ENCODE measurements at regions not wholly inside any gene's neighbourhood (a gene's known extent, or its start where the extent isn't known, plus 50 kb on each side); places are given as distances from the start of the nearest gene placed in this dataset.
"Not testable (repeated sequence)": the region's sequence is repeated elsewhere in the genome, so short reads cannot be mapped to it uniquely, and the experiment has no call there.

- H3K79me2 ChIP-seq (ENCODE audit: low read length); H3K36me3 ChIP-seq (ENCODE audit: insufficient read depth, low read length); H4K20me1 ChIP-seq (ENCODE audit: insufficient read depth, low read depth, low read length); H3K27me3 ChIP-seq (ENCODE audit: low read length); H3K9me3 ChIP-seq (ENCODE audit: low read length); H3K9me2 ChIP-seq (replicated peaks; ENCODE audit: insufficient read depth, low read length): not testable (repeated sequence)
- peak; percentile 74 for DNase-seq
- Histone ChIP-seq H3K4me3 (ENCODE audit: low read length) (peak overlapping the region; percentile 54), H3K4me1 (ENCODE audit: low read length) (peaks cover 47% of the 10 kb centered on the region), H3K4me2 (ENCODE audit: low read depth, low read length, poor library complexity, severe bottlenecking) (peak overlapping the region; percentile 73), H2AFZ (ENCODE audit: low read length) (peak overlapping the region; percentile 79; the same call in 1 of the 2 replicates), H3K27ac (ENCODE audit: low read length) (peak overlapping the region; percentile 85), H3K9ac (ENCODE audit: low read length) (peak overlapping the region; percentile 58)
These were observed 104.7 kb upstream of the EPB41L4A start for GRCh38 chr5:112523674-112524263.

DNA sequence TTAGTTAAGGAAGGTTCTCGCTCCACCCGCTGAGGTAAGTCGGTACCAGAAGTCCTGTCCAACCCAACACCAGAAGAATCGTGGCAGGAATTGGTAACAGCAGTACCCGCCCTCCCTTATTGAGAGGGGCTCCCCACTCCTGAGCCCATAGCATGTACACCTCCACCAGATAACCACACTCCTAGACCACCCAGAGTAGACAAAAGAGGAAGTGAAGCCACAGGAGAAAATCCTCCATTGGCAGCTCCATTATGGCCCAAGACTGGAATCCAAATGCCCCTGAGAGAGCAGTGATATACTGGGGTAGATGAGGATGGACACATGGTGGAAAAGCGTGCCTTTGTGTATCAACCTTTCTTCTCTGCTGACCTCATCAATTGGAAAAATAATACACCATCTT is 106.1 kb upstream of the EPB41L4A start:
- H3K36me3 ChIP-seq (ENCODE audit: insufficient read depth, low read length) = no peaks in the 10 kb centered on the region
- no peak overlapping the region for H3K4me2 ChIP-seq (ENCODE audit: low read depth, low read length, poor library complexity, severe bottlenecking)
- peaks cover 47% of the 10 kb centered on the region for H3K4me1 ChIP-seq (ENCODE audit: low read length)
- H3K27me3 ChIP-seq (ENCODE audit: low read length) = no peaks in the 10 kb centered on the region
- no peak overlapping the region for H2AFZ ChIP-seq (ENCODE audit: low read length)
- no peak for DNase-seq
- H3K4me3 ChIP-seq (ENCODE audit: low read length) = no peak overlapping the region
- no peaks in the 10 kb centered on the region for H3K9me3 ChIP-seq (ENCODE audit: low read length)
- H3K79me2 ChIP-seq (ENCODE audit: low read length) = no peaks in the 10 kb centered on the region
- no peak overlapping the region for H3K9ac ChIP-seq (ENCODE audit: low read length)
- H3K27ac ChIP-seq (ENCODE audit: low read length) = no peak overlapping the region
- no peaks in the 10 kb centered on the region for H4K20me1 ChIP-seq (ENCODE audit: insufficient read depth, low read depth, low read length)
- H3K9me2 ChIP-seq (replicated peaks; ENCODE audit: insufficient read depth, low read length) = no peaks in the 10 kb centered on the region

GRCh38 chr5:112528928-112529327 is 109.9 kb upstream of the EPB41L4A start:
- no peak overlapping the region for H3K4me2 ChIP-seq (ENCODE audit: low read depth, low read length, poor library complexity, severe bottlenecking)
- H3K79me2 ChIP-seq (ENCODE audit: low read length) = no peaks in the 10 kb centered on the region
- no peak overlapping the region for H3K27ac ChIP-seq (ENCODE audit: low read length)
- no peaks in the 10 kb centered on the region for H3K9me2 ChIP-seq (replicated peaks; ENCODE audit: insufficient read depth, low read length)
- H3K4me1 ChIP-seq (ENCODE audit: low read length) = peaks cover 31% of the 10 kb centered on the region
- no peak for DNase-seq
- H3K9me3 ChIP-seq (ENCODE audit: low read length) = no peaks in the 10 kb centered on the region
- H2AFZ ChIP-seq (ENCODE audit: low read length) = no peak overlapping the region
- no peak overlapping the region for H3K9ac ChIP-seq (ENCODE audit: low read length)
- no peak overlapping the region for H3K4me3 ChIP-seq (ENCODE audit: low read length)
- H3K27me3 ChIP-seq (ENCODE audit: low read length) = no peaks in the 10 kb centered on the region
- H4K20me1 ChIP-seq (ENCODE audit: insufficient read depth, low read depth, low read length) = no peaks in the 10 kb centered on the region
- no peaks in the 10 kb centered on the region for H3K36me3 ChIP-seq (ENCODE audit: insufficient read depth, low read length)

- H3K4me1 ChIP-seq (ENCODE audit: low read length) = peaks cover 31% of the 10 kb centered on the region
- no peak overlapping the region for H3K27ac ChIP-seq (ENCODE audit: low read length)
- no peaks in the 10 kb centered on the region for H3K27me3 ChIP-seq (ENCODE audit: low read length)
These were observed 110.4 kb upstream of the EPB41L4A start for GRCh38 chr5:112529525-112529924.

DNA sequence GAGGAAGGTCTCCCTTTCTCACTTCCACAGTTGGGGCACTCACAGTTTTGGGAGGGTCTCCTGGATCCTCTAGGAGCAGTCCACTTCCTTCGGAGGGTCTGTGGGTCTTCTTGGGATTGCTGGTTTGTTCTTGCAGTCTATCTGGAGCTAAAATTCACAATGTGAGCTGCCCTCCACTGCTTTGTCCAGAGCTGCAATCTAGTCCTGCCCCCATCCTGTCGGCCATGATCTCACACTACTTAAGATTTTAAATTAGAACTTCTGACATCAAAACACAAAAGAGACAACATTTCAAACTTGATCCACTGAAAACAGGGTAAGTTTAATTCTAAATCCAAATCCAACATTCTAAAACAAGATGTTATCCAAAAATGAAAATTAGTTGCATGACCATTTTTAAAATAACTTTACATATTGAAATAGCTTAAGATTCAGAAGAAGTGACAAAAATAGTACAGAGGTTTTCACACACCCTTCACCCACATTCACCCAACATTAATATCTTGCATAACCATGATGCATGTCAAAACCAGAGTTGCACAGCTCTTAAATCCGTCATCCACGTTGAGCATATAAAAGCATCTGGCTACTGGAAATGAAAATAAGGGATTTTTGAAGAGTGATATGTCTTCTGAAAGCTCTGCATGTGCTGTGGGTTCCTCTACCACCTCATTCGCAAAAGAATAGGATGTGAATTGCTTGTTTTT is 113.7 kb upstream of the EPB41L4A start:
- H2AFZ ChIP-seq (ENCODE audit: low read length) = peak overlapping the region; percentile 57; the same call in 1 of the 2 replicates
- H3K36me3 ChIP-seq (ENCODE audit: insufficient read depth, low read length) = no peaks in the 10 kb centered on the region
- H3K4me2 ChIP-seq (ENCODE audit: low read depth, low read length, poor library complexity, severe bottlenecking) = peak overlapping the region; percentile 47
- H3K9me3 ChIP-seq (ENCODE audit: low read length) = no peaks in the 10 kb centered on the region
- no peaks in the 10 kb centered on the region for H3K79me2 ChIP-seq (ENCODE audit: low read length)
- H4K20me1 ChIP-seq (ENCODE audit: insufficient read depth, low read depth, low read length) = no peaks in the 10 kb centered on the region
- no peak overlapping the region for H3K9ac ChIP-seq (ENCODE audit: low read length)
- no peak for DNase-seq
- H3K9me2 ChIP-seq (replicated peaks; ENCODE audit: insufficient read depth, low read length) = no peaks in the 10 kb centered on the region
- H3K27ac ChIP-seq (ENCODE audit: low read length) = no peak overlapping the region
- H3K4me1 ChIP-seq (ENCODE audit: low read length) = peaks cover 27% of the 10 kb centered on the region
- H3K4me3 ChIP-seq (ENCODE audit: low read length) = no peak overlapping the region
- H3K27me3 ChIP-seq (ENCODE audit: low read length) = no peaks in the 10 kb centered on the region

More at GRCh38 chr5:112529525-112529924, 110.4 kb upstream of the EPB41L4A start:
- peak; percentile 63 for DNase-seq
- H4K20me1 ChIP-seq (ENCODE audit: insufficient read depth, low read depth, low read length) = no peaks in the 10 kb centered on the region
- H3K9me2 ChIP-seq (replicated peaks; ENCODE audit: insufficient read depth, low read length) = no peaks in the 10 kb centered on the region
- no peak overlapping the region for H3K9ac ChIP-seq (ENCODE audit: low read length)
- H3K79me2 ChIP-seq (ENCODE audit: low read length) = no peaks in the 10 kb centered on the region
- H3K4me2 ChIP-seq (ENCODE audit: low read depth, low read length, poor library complexity, severe bottlenecking) = no peak overlapping the region
- no peak overlapping the region for H3K4me3 ChIP-seq (ENCODE audit: low read length)
- H3K36me3 ChIP-seq (ENCODE audit: insufficient read depth, low read length) = no peaks in the 10 kb centered on the region
- H3K9me3 ChIP-seq (ENCODE audit: low read length) = no peaks in the 10 kb centered on the region
- no peak overlapping the region for H2AFZ ChIP-seq (ENCODE audit: low read length)

DNA sequence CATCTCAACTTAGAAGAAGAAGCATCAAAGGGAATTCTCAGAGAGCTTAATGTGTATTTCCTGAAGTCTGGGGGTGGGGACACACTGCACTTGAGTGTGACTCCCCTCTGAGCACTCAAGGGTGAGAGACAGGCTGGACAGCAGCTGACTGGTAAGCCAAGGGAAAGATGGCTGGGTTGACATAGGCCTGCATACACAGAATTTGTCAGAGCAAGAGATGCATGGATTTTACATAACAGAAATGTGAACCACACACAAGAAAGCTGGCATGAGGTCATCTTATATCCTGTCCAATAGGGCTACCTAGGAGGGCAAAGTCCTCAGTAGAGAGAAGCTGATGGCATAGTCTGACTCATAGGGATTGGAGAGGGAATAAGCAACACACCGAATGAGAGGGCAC is 114.3 kb upstream of the EPB41L4A start:
- Histone ChIP-seq H3K9me2 (replicated peaks; ENCODE audit: insufficient read depth, low read length) (no peaks in the 10 kb centered on the region), H3K9ac (ENCODE audit: low read length) (no peak overlapping the region), H3K79me2 (ENCODE audit: low read length) (no peaks in the 10 kb centered on the region), H2AFZ (ENCODE audit: low read length) (no peak overlapping the region), H3K36me3 (ENCODE audit: insufficient read depth, low read length) (no peaks in the 10 kb centered on the region), H3K4me3 (ENCODE audit: low read length) (no peak overlapping the region), H3K4me1 (ENCODE audit: low read length) (peaks cover 27% of the 10 kb centered on the region), H3K27ac (ENCODE audit: low read length) (no peak overlapping the region), H4K20me1 (ENCODE audit: insufficient read depth, low read depth, low read length) (no peaks in the 10 kb centered on the region), H3K4me2 (ENCODE audit: low read depth, low read length, poor library complexity, severe bottlenecking) (peak overlapping the region; percentile 20), H3K9me3 (ENCODE audit: low read length) (no peaks in the 10 kb centered on the region), H3K27me3 (ENCODE audit: low read length) (no peaks in the 10 kb centered on the region)
- DNase-seq = no peak

- Histone ChIP-seq H3K79me2 (ENCODE audit: low read length) (no peaks in the 10 kb centered on the region), H4K20me1 (ENCODE audit: insufficient read depth, low read depth, low read length) (no peaks in the 10 kb centered on the region), H3K9ac (ENCODE audit: low read length) (no peak overlapping the region), H3K4me2 (ENCODE audit: low read depth, low read length, poor library complexity, severe bottlenecking) (peak overlapping the region; percentile 16), H3K9me2 (replicated peaks; ENCODE audit: insufficient read depth, low read length) (no peaks in the 10 kb centered on the region), H3K9me3 (ENCODE audit: low read length) (no peaks in the 10 kb centered on the region), H2AFZ (ENCODE audit: low read length) (no peak overlapping the region), H3K36me3 (ENCODE audit: insufficient read depth, low read length) (no peaks in the 10 kb centered on the region; the same call in 1 of the 2 replicates), H3K27me3 (ENCODE audit: low read length) (no peaks in the 10 kb centered on the region), H3K27ac (ENCODE audit: low read length) (no peak overlapping the region), H3K4me3 (ENCODE audit: low read length) (no peak overlapping the region), H3K4me1 (ENCODE audit: low read length) (peaks cover 27% of the 10 kb centered on the region)
- no peak for DNase-seq
These were observed 115.0 kb upstream of the EPB41L4A start for GRCh38 chr5:112534067-112534583.

GRCh38 chr5:112534611-112535255 is 115.7 kb upstream of the EPB41L4A start:
- Histone ChIP-seq H3K9ac (ENCODE audit: low read length) (no peak overlapping the region), H3K4me2 (ENCODE audit: low read depth, low read length, poor library complexity, severe bottlenecking) (peak overlapping the region; percentile 16), H3K4me1 (ENCODE audit: low read length) (peaks cover 27% of the 10 kb centered on the region)

More at GRCh38 chr5:112534611-112535255, 115.7 kb upstream of the EPB41L4A start:
- H3K9me3 ChIP-seq (ENCODE audit: low read length) = no peaks in the 10 kb centered on the region
- H3K27ac ChIP-seq (ENCODE audit: low read length) = no peak overlapping the region
- H4K20me1 ChIP-seq (ENCODE audit: insufficient read depth, low read depth, low read length) = no peaks in the 10 kb centered on the region
- H3K4me3 ChIP-seq (ENCODE audit: low read length) = no peak overlapping the region
- no peaks in the 10 kb centered on the region for H3K27me3 ChIP-seq (ENCODE audit: low read length)
- H3K79me2 ChIP-seq (ENCODE audit: low read length) = no peaks in the 10 kb centered on the region
- H2AFZ ChIP-seq (ENCODE audit: low read length) = no peak overlapping the region
- DNase-seq = no peak
- H3K36me3 ChIP-seq (ENCODE audit: insufficient read depth, low read length) = no peaks in the 10 kb centered on the region; the same call in 1 of the 2 replicates
- H3K9me2 ChIP-seq (replicated peaks; ENCODE audit: insufficient read depth, low read length) = no peaks in the 10 kb centered on the region

All from Karpas-422 (cell line).